ENCODE measurements at regions not wholly inside any gene's neighbourhood (a gene's known extent, or its start where the extent isn't known, plus 50 kb on each side); places are given as distances from the start of the nearest gene placed in this dataset.

DNA sequence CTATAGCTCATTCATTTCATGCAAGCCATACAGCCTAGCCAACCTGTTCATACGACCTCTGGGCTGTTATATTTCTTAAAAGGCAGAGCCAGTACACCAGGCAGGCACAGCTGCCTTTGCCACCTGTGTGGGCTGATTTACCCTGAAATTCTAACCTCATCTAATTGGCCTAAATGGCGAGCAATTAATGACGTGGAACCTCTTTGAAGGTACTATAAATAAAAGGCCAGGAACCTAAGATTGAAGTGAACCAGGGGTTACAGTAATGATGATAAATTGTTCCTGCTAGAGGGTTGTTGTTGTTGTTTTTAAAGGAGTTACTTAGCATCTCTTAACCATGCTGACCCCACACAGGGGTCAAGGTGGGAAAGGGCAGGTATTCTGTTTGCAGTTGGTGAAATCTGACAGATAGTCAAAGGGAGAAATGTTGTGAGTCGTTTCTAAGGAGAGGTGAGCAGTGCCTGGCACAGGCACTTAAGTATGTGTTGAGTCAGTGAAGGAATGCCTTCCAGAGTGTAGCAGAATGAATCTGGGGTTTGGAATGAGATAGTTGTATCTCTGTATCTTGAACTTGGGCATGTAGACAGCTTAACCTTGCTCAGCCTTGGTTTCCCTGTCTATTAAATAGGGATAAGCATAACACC, 213.5 kb upstream of the NAV2 start:
- TF ChIP-seq EZH2 (IDR thresholded peaks at IDR 0.05; ENCODE audit: borderline replicate concordance), result no peak
- no peak for TF ChIP-seq CTCF (IDR thresholded peaks at IDR 0.05; ENCODE audit: poor library complexity)
- TF ChIP-seq EZH2phosphoT487 (IDR thresholded peaks at IDR 0.05; ENCODE audit: low read depth, severe bottlenecking, unreplicated experiment), result no peak
